HG03135 (cell line): ENCODE measurements at regions not wholly inside any gene's neighbourhood (a gene's known extent, or its start where the extent isn't known, plus 50 kb on each side); places are given as distances from the start of the nearest gene placed in this dataset.
"Not testable (repeated sequence)": the region's sequence is repeated elsewhere in the genome, so short reads cannot be mapped to it uniquely, and the experiment has no call there.

Experiments
- ATAC-seq: cut with Tn5 transposase; IDR thresholded peaks from one replicate; pipeline ENCODE4 v1.9.1; 2021; ENCODE audit warnings: mild to moderate bottlenecking, moderate library complexity; ENCODE audit not compliant: unreplicated experiment

- no peak for ATAC-seq
These were observed 125.9 kb upstream of the SLC7A14 start for GRCh38 chr3:170711786-170712185.

- no peak for ATAC-seq
These were observed 123.2 kb upstream of the SLC7A14 start for GRCh38 chr3:170709046-170709445.

- no peak for ATAC-seq
These were observed 122.0 kb upstream of the SLC7A14 start for GRCh38 chr3:170707899-170708298.

GRCh38 chr3:170705131-170705530 is 119.3 kb upstream of the SLC7A14 start:
- ATAC-seq = no peak

GRCh38 chr3:170703121-170703588 is 117.3 kb upstream of the SLC7A14 start:
- no peak for ATAC-seq

- ATAC-seq = peak; percentile 55
These were observed 116.1 kb upstream of the SLC7A14 start for GRCh38 chr3:170701696-170702678.

GRCh38 chr3:170700054-170700404 is 114.2 kb upstream of the SLC7A14 start:
- ATAC-seq = no peak

- no peak for ATAC-seq
These were observed 113.5 kb upstream of the SLC7A14 start for GRCh38 chr3:170699158-170700053.

GRCh38 chr3:170697908-170698307 is 112.0 kb upstream of the SLC7A14 start:
- no peak for ATAC-seq

- no peak for ATAC-seq
These were observed 111.3 kb upstream of the SLC7A14 start for GRCh38 chr3:170697131-170697530.

- no peak for ATAC-seq
These were observed 109.7 kb upstream of the SLC7A14 start for GRCh38 chr3:170695486-170696064.

GRCh38 chr3:170692720-170693119 is 106.8 kb upstream of the SLC7A14 start:
- no peak for ATAC-seq

- no peak for ATAC-seq
These were observed 104.7 kb upstream of the SLC7A14 start for GRCh38 chr3:170690661-170690981.

- no peak for ATAC-seq
These were observed 104.2 kb upstream of the SLC7A14 start for GRCh38 chr3:170689893-170690660.

- ATAC-seq = no peak
These were observed 103.5 kb upstream of the SLC7A14 start for GRCh38 chr3:170689296-170689829.

GRCh38 chr3:170688222-170688621 is 102.3 kb upstream of the SLC7A14 start:
- not testable (repeated sequence) for ATAC-seq

- ATAC-seq = no peak
These were observed 94.7 kb upstream of the SLC7A14 start for GRCh38 chr3:170680593-170680992.

- no peak for ATAC-seq
These were observed 93.3 kb upstream of the SLC7A14 start for GRCh38 chr3:170679190-170679589.

- no peak for ATAC-seq
These were observed 84.6 kb upstream of the SLC7A14 start for GRCh38 chr3:170670504-170670903.

- ATAC-seq = not testable (repeated sequence)
These were observed 77.1 kb upstream of the SLC7A14 start for GRCh38 chr3:170662986-170663385.
